ENCODE measurements at regions not wholly inside any gene's neighbourhood (a gene's known extent, or its start where the extent isn't known, plus 50 kb on each side); places are given as distances from the start of the nearest gene placed in this dataset.

DNA sequence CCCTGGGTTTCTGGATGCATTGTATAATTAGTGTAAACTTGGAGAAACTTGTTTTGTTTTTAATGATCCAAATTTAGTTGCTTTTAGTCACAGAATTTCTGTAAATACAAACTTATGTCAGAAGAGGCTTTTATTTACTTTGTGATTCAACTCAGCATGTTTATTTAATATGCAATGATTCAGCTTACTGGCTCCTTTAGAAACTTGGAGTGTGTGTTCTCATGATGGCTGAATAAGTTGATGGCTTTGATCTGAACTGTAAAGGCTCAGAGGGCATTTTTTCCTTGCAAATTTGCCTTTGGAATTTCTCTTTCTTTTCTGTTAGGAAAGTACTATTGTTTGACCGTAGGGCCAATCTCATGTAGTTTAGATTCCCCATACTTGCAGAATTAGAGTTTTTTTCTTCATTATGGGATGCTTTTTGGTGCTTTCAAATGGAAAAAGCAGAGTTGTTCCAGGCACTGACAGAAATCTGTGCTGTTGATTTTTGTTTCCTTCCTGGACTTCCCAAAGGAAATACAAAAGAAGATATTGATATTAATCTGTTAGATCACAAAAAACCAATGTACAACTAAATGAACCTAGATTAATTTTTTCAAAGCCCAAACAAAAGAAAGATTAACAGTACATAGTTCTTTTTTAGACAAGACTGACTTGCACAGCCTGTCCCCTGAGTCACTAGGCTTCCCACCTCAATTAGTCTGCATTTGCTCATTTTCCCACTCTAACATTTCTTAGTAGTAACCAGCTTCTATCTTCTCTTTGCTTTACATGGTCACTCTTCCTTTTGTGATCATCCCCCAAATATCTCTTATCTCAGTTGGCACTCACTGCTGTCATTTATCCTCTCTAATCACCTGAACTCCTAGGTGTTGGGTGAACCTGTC lies 96.8 kb upstream of the AGR3 start:
- DNase-seq (ENCODE audit: low spot score), result no peak

DNA sequence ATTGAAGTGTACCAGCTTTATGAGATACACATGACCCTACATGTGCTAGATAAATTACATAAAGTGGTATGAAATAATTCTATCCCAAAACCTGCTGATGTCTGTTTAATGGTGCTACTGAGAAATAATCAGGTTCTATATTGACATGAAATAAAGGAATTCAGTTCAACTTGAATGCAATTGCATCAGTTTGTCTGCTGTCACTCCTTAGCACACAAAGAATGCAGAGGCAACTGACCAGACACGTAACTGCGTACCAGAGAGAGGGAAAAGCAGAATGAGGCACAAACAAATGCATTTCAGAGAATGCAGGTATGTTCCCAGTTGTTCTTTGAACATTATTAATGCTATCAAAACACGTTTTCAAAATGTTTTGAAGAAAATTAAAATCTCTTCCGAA lies 98.8 kb upstream of the AGR3 start:
- DNase-seq (ENCODE audit: low spot score), result no peak

DNA sequence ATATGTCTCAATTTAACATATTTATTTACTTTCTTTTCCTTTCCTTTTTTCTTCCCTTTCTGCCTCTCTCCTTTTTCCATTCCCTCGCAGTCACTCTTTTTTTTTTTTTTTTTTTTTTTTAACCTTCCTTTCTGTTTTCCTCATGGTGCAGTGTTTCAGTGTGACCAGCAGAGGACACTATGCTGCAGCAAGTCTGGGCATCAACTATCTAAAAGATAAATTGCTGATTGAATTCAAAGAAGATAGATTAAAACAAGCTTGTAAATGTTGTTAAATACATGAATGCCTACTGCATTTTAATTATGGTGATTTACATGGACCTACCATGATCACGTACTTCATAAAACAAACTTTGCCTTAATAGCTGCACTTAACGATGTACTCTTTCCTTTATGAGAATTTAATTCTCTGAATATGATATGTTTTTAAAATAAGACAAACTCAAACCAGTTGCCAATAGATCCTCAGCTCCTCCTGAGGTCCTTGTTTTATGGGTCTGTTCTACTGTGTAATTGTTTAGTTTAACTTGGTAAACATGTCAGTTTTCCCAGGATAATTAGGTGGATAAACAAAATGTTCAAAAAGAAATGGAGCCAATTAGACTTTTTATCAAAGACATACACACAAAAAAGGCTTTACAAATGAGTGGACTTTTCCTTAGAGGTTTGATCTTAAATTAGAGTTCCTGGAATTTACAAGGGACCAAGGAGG lies 101.0 kb upstream of the AGR3 start:
- DNase-seq (ENCODE audit: low spot score), result peak; percentile 45

DNA sequence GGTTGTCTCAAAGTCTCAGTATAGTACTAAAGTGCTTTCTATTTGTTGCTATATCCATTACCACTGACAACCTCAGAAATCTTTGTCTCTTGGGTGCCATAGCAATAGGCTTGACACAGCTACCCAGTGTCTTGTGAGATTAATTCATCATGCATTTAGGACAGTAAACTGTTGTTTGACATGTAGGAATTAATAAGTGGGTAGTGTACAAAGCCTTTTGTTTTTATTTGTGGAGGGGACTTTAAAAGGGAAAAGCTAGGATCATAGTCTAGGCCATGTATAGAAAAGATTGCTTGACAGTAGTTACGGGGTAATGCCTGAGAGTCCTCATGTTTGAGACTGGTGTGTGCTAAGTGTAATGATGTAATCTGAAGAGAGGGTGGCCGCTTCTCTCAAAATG lies 102.6 kb upstream of the AGR3 start:
- DNase-seq (ENCODE audit: low spot score), result no peak

DNA sequence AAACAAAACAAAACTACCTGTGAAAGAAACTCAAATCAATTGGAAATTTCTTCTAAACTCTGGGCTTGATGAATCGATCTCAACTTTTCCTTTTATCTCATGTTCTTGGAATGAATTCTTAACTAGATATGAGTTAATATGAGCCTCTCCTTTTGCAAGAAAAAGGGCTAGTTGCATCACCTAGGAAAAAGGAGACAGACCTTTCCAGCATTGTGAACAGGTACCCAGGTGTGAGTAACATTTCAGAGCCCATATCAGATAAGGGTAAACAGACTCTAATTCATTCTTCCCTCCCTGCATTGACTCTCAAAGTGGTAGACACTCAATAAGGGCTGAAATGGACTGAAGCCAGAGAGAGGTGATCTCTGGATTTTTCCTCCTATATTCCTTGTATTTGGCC lies 103.8 kb upstream of the AGR3 start:
- no peak for DNase-seq (ENCODE audit: low spot score)

DNA sequence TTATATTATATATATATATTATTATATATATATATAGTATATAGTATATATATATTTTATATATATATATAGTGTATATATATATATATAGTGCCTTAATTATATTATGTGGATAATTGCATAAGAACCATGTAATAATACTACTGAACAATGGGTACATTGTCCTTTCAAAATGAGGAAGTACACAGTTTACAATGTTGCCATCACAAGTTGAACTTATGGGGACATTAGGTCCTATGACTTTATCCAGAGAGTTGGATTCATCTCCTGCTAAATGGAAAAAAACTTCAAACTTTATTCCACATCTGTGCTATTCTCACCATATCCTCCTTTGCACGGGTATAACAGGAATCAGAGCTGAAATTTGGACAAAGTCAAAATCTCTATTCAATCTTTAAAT lies 105.0 kb upstream of the AGR3 start:
- no peak for DNase-seq (ENCODE audit: low spot score)

DNA sequence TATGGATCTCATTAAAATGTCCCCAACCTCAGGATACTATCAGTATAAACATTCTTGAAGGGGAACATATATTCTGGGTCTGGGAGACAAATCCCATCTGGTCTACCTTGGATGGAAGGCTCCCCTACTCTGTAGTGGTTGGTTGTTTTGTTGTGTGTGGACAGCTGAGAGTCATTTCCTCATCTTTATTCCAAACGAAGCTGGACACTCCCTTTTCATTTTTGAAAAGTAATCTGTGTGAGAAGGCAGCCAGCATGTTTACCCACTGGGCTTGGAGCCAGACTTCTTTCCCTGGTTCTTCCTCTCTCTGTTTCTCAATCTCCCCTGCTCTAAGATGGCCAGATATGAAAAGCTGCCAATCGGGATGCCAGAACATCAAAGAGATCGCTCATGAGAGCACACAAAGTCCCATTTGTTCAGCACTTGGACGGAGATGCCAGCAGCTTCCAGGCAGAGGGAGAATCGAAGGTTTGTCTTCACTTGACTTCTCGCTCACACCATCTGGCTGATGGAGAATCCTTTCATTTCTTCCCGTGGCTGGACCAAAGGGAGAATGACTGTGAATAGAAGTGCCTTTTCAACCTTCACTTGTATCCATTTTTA lies 108.1 kb upstream of the AGR3 start:
- no peak for DNase-seq (ENCODE audit: low spot score)

DNA sequence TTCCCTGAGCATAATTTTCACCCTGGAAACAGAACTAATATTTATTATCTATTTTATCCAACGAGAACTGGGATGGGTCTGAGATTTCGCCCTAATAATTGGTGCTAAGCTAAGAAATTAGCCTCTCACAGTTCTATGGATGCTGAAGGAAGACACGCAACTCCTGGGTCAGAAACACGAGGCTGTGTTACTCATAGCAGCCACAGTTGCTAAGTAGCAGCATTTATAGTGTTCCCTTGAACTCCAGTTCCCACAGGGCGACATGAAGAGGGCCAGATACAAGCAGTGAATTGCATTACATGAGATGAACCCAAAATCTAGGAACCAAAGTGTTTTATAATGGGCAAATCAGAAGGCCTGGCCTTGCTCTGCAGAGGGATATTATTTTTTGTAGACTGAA lies 109.8 kb upstream of the AGR3 start:
- no peak for DNase-seq (ENCODE audit: low spot score)

DNA sequence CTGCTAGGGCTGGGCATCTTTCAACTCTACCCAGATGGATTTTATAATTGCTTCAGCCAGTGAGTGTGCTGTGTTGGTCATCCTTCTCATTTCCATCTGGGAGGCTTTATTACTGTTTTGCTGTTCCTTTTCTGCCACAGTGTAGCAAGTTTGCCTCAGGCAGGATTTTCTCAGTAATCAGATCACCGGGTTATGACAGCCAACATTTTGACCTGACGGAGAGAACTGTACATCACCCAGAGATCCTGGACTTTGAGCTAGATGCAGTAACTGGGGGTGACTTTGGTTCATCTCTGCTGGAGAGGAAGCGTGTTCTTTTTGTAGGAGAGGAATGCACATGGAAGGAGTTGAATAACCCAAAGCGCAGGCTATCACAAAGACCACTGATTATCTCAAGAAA lies 111.8 kb upstream of the AGR3 start:
- no peak for DNase-seq (ENCODE audit: low spot score)

DNA sequence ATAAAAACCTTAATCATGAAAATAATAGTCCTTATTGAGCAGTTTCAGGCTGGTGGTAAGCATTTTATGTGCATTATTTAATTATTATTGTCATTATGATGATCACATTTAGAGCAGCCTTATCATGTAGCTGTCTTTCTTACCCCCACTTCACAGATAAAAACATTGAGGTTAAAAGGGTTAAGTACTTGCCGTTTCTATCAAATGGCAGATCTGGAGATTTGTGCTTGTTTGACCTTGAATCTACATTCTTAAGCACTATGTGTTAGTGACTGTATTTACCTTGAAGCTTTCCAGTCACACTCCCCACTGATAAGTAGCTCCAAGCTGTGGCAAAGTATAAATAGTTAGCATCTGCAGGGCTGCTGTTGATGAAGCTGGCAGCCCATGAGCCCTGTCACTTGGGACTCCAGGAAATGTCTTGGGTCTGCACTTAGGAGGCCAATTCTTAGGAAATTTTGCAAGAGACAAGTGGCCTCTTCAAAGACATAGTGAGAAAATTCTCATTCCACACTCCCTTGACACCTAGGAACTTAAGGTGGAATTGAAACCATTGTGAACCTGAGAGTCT lies 116.8 kb upstream of the AGR3 start:
- DNase-seq (ENCODE audit: low spot score), result no peak

DNA sequence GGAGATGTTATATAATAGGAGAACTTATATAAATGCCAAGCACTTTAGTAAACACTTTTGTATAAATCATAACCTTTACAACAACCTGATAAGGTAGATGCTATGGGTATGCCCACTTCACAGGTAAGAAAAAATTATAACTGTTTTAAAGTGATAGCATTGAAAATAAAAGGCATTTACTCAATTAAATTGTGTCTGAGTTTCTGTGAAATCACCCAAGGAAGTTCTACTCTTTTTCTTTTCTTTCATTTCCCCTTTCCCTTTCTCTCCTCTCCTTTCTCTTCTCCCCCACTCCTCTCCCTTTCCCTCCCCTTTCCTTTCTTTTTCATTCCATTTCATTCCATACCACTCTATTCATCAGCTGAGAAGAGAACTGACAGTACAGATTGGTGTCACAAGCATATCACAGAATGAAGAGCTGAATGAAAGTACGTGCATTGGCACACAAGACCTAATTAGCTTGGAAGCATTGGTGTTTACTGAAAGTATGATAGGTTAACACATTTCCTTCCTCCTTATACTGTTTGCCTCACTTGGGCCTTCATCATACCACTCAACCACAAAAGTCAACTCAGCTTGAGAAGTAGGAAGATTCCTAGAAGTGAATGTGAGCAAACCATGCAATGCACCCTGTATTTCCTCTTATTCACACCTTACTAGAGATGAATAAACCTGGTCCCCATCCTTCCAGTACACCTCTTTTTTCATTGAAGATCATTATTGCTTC lies 117.9 kb upstream of the AGR3 start:
- no peak for DNase-seq (ENCODE audit: low spot score)

DNA sequence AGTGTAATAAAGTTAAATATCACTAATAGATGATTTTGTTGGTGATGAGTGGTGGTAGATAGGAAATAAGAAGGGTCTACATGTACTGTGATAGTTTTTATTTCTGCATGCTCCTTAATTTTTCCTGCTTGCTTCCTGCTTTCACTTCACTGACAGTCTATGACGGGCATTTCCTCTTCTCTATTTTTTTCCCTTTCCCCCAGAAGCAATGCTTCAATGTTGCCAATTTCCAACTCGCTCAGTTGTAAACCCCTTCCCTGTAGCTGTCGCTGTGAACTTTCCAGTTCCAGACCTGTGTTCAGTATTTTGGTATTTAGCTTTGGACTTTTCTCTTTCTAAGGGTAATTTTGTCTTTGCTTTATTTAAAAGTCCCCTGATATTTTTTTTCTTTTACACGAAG lies 123.5 kb upstream of the AGR3 start:
- no peak for DNase-seq (ENCODE audit: low spot score)

DNA sequence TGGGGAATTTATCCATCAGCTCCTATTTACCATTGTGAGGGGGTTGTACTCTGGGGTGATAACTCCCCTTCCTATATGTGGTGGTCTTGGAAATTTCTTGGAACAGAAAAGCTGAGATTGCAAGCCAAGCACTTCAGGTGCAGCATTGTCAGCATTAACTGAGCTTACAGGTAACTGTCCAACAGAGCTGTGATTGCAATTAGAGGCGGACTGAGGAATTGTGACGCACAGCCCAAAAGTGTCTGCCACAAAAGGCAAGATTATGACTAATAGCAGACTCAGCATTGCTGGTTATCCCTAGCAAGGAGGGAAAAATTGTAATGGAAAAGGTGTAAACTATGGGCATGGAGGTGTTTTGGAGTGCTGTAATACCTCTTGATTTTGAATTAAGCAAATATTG lies 126.1 kb upstream of the AGR3 start:
- DNase-seq (ENCODE audit: low spot score), result no peak

DNA sequence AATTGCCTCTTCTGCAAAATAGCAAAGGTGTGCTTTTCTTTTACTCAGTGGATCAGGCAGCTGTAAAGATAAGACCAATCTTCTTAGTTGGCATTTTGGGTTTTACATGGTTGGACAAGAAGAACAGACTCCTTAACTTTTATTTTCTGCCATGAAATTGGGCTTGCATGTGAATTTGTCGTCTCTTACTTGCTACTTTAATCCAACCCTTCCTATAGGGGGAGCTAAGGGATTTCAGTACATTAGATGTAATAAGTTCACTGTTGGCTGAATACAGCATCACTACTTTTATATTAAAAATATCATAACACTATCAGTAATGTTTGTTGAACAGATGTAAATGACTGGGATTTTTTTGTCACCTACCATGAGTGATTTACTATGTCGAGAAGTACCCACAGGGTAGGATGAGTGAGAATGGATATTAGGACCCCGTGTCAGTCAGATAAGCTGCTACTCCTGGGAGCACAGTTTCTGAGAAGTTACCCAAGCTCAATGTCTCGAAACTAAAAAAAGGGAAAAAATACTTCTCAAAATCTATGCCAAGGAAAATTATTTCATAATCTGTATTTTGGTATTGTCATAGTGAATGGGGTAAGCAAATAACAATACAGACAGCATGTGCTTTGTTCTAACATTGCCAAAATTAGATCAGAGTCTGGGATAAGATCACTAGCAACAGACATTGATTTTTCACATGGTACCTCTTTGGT lies 127.4 kb upstream of the AGR3 start:
- no peak for DNase-seq (ENCODE audit: low spot score)

DNA sequence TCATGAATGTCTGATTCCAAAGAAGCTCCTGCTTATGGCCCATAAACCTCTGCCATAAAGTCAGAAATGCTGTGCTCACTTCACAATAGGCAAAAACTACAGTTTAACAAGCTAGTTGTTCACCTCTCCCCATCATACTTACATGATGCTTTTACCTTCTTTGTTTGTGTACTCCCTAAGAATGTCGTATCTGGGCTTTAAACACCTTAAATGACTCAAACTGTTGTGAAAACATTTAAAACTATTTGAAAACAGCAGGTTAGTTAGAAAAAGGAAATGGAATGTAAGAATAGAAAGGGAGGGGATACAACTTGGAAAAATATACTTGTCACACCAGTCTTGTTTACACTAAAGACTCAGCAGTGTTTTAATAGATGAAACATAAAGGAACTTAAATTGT lies 128.2 kb upstream of the AGR3 start:
- no peak for DNase-seq (ENCODE audit: low spot score)

DNA sequence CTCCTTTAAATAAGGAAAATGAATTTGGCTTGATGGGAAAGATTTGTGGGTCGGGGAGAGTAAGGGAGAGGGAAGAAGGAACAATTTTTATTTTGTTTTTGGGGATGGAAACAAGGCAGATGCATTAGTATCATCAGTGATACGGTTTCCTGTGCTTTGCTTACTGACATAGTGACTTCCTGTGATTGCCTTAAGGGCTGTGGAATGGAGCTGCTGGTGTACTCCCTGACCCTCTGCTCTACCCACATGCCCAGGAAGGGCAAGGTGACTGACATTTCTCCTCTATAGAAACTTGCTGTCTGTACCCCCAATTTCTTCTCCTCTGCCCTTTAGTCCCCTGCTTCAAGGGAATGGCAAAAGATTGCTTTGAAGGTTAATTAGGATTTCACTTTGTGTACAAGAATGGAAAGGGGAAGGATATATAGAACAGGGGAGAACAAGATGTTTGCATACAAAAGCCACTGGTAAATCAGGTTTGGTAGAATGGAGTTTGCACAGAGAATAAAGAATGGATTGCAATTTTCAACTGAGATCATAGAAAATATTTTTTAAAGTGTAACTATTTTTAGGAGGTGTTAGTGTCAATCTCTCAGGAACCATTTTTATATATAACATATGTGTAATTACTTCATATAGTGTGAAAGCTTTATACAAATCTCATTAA lies 129.0 kb upstream of the AGR3 start:
- no peak for DNase-seq (ENCODE audit: low spot score)

DNA sequence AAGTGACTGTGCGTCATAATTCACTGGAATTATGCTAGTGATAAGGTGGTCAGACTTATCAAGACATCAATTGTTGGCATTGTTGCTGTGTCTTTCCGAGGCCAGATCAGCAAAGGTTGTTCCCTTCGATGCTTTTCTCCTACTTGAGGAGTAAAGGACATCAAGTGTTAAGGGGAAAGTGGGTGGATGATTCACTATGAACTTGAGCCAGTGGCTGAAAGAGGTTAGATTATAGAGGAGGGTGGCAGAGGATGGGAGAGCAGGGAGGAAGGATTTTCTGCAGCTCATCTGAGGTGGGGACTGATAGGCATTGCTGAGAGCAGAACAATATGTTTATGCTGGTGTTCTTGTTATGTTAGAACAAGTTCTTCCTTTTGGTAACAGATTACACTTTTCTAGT lies 131.4 kb upstream of the AGR3 start:
- DNase-seq (ENCODE audit: low spot score), result no peak

DNA sequence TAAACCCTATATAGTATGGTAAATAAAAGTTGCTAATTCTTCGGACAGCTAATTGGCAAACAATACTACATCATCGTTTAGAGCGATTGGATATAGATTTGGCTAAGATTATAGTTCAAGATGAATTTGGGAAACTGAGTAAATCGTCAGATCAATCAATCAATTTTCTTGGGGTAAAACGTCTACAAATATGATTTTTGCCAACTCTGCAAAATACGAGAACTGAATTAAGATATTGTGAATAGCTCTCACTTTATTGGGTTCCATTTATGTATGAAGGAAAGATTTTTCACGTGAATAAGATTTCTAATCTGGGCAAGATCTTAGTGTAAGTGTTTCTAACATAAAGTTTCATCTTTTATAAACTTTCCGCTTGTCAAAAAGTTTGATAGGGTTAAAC lies 132.9 kb upstream of the AGR3 start:
- DNase-seq (ENCODE audit: low spot score), result no peak

DNA sequence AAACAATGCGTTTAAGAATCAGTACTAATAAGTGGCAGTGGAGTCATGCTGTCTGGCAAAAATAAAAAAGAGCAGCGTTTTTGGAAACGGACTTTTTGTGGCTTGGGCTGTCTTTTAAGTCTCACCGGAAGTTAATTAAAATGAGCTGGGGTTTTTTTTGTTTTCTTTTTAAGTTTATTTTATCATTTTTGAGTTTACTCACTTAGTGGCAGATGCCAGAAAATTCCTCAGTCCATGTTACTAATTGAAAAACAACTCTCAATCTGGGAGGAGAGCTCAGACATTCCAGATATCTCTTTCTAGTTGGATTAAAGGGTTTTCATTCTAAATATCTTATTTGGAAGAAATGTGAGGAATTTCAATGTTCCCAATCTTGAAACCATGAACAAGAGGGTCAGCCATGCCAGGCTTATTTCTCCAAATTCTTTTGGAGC lies 133.8 kb upstream of the AGR3 start:
- no peak for DNase-seq (ENCODE audit: low spot score)

DNA sequence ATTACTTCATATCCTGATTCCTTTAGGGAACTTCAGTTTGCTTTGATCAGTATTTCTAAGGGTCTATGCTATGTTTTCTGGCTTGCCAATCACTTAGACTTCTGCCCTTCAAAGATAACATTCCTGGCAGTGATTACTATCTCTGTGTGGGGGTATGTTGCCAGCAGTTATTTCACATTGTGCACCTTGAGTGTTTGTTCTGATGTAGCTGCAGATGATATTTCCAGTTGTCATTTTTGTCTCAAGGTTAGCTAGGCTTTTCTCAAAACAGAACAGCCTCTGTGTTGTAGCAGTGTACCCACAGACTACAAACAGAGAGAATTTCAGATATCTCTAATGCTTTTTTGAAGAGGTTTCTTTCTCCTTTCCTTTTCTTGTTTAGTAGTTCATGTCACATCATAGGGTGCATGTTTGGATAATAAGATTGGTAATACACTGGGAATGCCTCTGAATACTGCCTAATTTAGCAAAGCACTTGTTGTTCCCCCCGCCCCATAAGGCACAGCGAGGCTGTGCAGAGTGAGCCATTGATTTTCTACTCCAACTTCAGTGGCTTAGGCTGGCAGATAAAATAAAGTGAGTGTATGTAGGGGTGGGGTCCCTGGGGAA lies 134.7 kb upstream of the AGR3 start:
- DNase-seq (ENCODE audit: low spot score), result no peak

DNA sequence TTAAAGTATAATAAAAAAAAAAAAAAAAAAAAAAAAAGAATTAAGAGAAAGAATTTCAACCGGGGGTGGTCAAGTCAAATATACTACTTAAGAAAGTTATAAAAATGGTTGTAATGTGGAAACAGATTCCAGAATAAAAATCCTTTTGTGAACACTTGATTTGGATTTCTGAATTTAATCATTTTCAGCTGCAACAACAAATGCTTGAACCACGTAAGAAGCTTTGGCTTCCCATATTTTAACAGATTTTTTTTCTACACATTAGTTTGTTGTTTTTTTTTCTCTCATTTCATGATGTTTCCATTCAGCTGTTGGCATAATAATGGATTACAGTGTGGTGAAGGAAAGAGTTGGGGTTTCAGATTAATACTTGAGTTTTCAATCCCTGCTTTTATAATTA lies 137.3 kb upstream of the AGR3 start:
- DNase-seq (ENCODE audit: low spot score), result no peak

All from D341Med (cell line).